Right cardiac atrium (tissue), 5 donors: ENCODE measurements at regions not wholly inside any gene's neighbourhood (a gene's known extent, or its start where the extent isn't known, plus 50 kb on each side); places are given as distances from the start of the nearest gene placed in this dataset.
"Not testable (repeated sequence)": the region's sequence is repeated elsewhere in the genome, so short reads cannot be mapped to it uniquely, and the experiment has no call there.

Experiments
- ATAC-seq, 2 donors: fragments of 200-7000 bp; cut with Tn5 transposase; one replicate each; pipeline versions ENCODE4 v1.8.0 to v1.9.1; 2020; ENCODE audit warnings: moderate library complexity in 2 of 2, mild to moderate bottlenecking in 1 of 2
- DNase-seq, 3 donors: peaks; one replicate each; pipeline ENCODE4 v3.0.0-alpha.2; 2020
- H3K27ac ChIP-seq: one replicate; pipeline ENCODE4 v1.5.1; 2013; ENCODE audit warnings: mild to moderate bottlenecking, low read length, control low read depth, moderate library complexity
- H3K27me3 ChIP-seq: one replicate; pipeline ENCODE4 v1.6.1; 2013; ENCODE audit not compliant: control insufficient read depth, insufficient read depth
- H3K4me1 ChIP-seq: one replicate; pipeline ENCODE4 v1.6.1; 2013; ENCODE audit warnings: low read length; ENCODE audit not compliant: control insufficient read depth, insufficient read depth
- H3K4me3 ChIP-seq: one replicate; pipeline ENCODE4 v1.5.1; 2013; ENCODE audit warnings: low read length, control low read depth
- H3K9me3 ChIP-seq: one replicate; pipeline ENCODE4 v1.6.1; 2013; ENCODE audit warnings: low read length; ENCODE audit not compliant: control insufficient read depth
- WGBS: extraction: QIAGEN DNeasy Blood & Tissue Kit; methylation state at CpG from one replicate; pipeline ENCODE4 v1.1.7; 2013; 5-methylcytosine and 5-hydroxymethylcytosine counted together
- intact Hi-C, 4 donors: fragments of 100-400 bp; cut with DNase I; formaldehyde crosslinking; loops; one replicate each; pipeline versions ENCODE4 v1.11.0 to v1.14.0; 2022 to 2023
- donor health status: healthy with polysubstance abuse.
- donor health status: DM: no; HTN: yes; CAD: no.
- donor health status: DM: no; HTN: no; CAD: no.
- donor health status: DM: no; HTN: yes; CAD: no; lungs with severe emphysema.
- donor health status: DM: yes; HTN: yes; CAD: no.

DNA sequence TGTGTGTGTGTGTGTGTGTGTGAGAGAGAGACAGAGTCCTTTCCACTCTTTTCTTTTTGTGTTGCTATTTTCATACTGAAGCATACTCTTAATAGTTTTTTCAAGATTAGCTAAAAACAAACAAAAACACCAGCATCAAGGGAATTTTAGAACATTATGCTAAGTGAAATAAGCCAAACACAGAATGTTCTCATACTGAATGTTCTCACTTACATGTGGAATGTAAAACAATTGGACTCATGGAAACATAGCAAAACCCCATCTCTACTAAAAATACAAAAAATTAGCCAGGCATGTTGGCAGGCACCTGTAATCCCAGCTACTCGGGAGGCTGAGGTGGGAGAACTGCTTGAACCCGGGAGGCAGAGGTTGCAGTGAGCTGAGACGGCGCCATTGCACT is 193.4 kb downstream of the XPNPEP1 start:
- DNase-seq, ATAC-seq, H3K4me1 ChIP-seq, intact Hi-C loops, H3K27me3 ChIP-seq, H3K4me3 ChIP-seq, H3K27ac ChIP-seq, H3K9me3 ChIP-seq: not testable (repeated sequence)
- WGBS = 67% methylated on average over 4 of the region's 4 CpGs

DNA sequence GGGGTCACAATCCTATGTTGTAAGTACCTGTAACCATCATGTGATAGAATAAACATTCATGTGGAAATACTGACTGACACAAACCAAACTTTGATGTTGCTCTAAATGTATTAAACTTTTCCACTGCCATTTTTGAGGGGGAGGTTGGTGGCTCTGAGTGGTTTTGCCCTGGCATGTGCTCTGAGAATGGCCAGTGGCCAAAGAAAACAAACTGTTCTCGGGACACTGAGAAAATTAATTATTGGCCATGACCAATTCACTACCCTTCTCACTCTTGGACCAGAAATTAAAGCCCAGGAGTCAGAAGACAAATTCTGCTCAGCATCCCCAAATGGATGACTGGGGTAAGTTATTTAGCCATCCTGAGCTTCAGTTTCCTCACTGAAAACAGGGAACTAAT is 195.9 kb downstream of the XPNPEP1 start:
- no peak for ATAC-seq
- H3K4me3 ChIP-seq = no peak overlapping the region
- H3K4me1 ChIP-seq = no peaks in the 10 kb centered on the region
- intact Hi-C loops = no loop called here
- no peaks in the 10 kb centered on the region for H3K9me3 ChIP-seq
- no peak for DNase-seq
- WGBS = 21% methylated on average over 1 of the region's 1 CpG
- no peak overlapping the region for H3K27ac ChIP-seq
- H3K27me3 ChIP-seq = no peaks in the 10 kb centered on the region

DNA sequence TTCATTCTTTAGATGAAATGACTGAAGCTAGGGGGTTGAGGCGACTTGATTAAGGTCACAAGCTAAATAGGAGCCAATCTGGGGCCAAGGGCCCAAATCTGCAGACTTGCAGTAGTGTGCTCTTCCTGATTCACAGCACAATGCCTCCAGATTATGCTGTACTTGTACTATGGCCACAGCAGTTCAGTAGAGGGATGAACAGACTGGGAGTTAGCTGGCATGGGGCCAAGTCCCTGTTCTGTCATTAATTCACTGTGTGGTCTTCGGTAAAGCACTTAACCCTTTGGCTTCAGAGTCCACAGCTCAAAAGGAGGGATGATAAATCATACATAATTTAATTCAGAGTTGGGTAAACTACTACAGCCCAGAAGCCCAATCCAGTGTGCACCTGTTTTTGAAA is 196.8 kb downstream of the XPNPEP1 start:
- no peak overlapping the region for H3K27ac ChIP-seq
- no peaks in the 10 kb centered on the region for H3K27me3 ChIP-seq
- no peaks in the 10 kb centered on the region for H3K4me1 ChIP-seq
- no peaks in the 10 kb centered on the region for H3K9me3 ChIP-seq
- no peak for ATAC-seq
- DNase-seq = no peak
- intact Hi-C loops = no loop called here
- 37% methylated on average over 2 of the region's 2 CpGs for WGBS
- H3K4me3 ChIP-seq = no peak overlapping the region

DNA sequence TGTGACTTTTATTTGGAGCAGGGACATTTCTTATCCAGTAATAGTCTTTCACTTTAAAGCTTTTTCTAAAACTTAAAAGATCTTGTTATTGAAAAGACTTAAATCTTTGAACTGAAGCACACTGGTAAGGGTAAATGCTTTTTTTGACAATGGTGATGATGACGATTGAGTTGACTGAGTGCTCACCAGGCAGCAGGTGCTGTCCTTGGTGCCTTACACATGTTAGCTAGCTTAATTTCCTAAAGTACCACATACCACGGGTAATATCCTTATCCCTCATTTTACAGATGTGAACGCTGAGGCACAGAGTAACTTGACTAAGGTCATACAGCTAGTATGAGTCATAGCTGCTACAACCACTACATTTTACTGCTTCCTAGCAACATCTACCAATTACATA is 200.0 kb downstream of the XPNPEP1 start:
- Histone ChIP-seq H3K27me3 (no peaks in the 10 kb centered on the region), H3K4me3 (no peak overlapping the region), H3K9me3 (no peaks in the 10 kb centered on the region), H3K4me1 (no peaks in the 10 kb centered on the region), H3K27ac (no peak overlapping the region)
- ATAC-seq = no peak
- DNase-seq = no peak
- WGBS = 42% methylated on average over 3 of the region's 3 CpGs
- intact Hi-C loops = no loop called here

DNA sequence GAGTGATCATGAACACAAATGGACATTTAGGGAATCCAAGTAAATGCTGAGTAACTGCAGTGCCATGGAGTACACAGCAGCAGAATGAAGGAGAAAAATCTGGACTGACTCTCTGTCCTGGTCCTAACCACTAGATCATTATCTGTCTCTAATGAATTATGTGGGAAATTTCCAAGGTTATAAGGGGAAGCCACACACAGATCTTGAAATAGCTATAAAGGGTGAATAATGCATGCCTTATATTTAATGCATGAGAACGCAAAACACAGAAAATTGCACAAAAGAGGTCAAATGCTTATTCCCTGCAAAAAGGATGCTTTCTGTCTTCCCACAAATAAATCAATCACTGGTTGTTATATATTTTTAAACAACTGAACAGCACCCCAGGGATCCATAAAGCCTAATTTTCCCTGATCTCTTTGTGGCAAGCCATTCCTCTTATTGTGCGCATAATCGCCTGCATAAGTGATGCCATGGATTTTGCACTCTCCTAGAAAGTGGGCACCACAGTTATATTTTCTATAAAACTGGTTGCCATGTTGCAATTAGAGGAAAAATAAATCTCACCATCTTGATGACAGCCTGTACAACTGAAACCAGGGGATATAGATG is 201.8 kb downstream of the XPNPEP1 start:
- intact Hi-C loops = no loop called here
- no peaks in the 10 kb centered on the region for H3K27me3 ChIP-seq
- no peaks in the 10 kb centered on the region for H3K4me1 ChIP-seq
- H3K9me3 ChIP-seq = no peaks in the 10 kb centered on the region
- ATAC-seq (no peak), DNase-seq (no peak)
- no peak overlapping the region for H3K4me3 ChIP-seq
- WGBS = 92% methylated on average over 3 of the region's 3 CpGs
- no peak overlapping the region for H3K27ac ChIP-seq

DNA sequence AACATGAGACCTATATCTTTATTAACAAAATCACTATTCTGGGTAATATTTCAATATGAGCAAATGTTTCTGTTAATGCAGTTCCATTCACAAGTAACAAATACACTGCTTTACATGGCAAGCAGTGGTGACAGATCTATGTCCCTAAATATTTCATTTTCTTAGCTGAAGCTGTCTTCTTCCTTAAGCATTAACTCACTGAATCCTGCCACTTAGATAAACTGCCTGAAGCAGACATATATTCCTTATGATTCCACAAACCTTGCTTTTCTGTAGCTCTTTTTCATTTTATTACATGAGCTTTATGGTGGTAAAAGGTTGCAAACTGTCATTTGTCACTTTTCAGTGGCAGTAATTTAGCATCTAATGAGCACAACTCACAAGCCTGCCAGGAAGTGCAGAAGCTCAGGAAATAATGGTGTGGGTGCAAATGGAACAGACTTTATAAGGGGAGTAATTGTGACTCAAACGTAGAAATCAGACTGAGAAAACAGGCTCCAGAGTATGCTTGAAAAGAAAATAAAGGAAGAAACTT is 217.2 kb downstream of the XPNPEP1 start:
- intact Hi-C loops = no loop called here
- no peaks in the 10 kb centered on the region for H3K4me1 ChIP-seq
- no peak overlapping the region for H3K27ac ChIP-seq
- no peaks in the 10 kb centered on the region for H3K9me3 ChIP-seq
- H3K27me3 ChIP-seq = no peaks in the 10 kb centered on the region
- 47% methylated on average over 1 of the region's 1 CpG for WGBS
- DNase-seq = no peak
- H3K4me3 ChIP-seq = no peak overlapping the region
- no peak for ATAC-seq

DNA sequence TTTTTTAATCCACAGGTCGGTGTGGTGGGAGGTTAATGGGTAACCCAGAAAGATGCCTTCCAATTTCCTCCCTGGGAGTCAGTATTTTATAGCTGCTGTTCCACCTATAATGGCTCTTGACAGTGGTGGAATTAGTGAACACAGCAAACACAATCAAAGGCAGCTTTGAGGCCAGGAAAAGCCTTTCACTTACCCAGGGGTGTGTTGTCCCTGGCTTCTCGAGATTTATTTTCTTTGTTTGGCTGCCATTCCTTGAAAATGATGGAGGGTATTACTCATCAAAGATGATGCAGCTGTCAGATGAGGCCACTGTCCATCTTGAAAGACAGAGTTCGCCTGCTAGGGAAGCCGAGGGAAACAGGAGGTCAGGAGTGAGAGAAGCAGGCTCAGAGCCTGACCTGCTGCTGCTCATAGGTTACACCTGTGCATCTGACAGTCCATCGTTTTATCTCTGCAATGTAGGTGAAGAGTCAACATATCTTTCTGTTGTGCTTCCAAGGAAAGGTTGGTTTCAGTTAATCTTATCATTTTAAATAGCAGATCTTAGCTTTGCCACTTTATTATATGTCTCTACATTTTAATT is 221.6 kb downstream of the XPNPEP1 start:
- intact Hi-C loops = no loop called here
- WGBS = 68% methylated on average over 5 of the region's 5 CpGs

DNA sequence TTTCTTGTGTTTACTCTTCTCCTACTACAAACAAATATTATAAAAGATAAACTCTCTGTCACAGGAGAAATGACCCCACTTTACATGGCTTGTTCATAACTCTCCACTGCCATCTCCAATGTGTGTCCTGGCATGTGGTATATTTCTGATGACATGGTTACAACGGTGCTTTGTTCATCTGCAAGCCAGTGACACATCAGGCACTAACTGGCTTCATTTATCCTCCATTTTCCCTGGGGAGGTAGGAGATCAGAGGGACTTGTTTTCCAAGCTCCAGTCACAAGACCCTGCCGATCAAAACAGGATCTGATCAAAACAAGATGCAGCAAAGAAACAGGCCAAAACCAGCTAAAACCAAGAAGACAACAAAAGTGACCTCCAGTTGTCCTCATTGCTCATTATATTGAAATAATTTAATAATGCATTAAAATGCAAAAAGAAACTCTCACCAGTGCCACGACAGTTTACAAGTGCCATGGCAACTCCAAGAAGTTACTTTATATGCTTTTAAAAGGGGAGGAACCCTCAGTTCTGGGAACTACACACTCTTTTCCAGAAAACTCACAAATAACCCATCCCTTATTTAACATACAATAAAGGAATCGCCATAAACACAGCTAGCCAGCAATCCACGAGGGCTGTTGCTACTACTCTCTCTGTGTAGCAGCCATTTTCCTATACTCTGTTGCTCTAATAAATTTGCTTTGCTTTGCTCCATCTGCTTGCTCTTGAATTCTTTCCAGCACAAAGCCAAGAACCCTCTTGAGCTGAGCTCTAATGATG is 224.2 kb downstream of the XPNPEP1 start:
- intact Hi-C loops = no loop called here
- H3K4me1 ChIP-seq = no peaks in the 10 kb centered on the region
- no peaks in the 10 kb centered on the region for H3K27me3 ChIP-seq
- H3K4me3 ChIP-seq = no peak overlapping the region
- H3K27ac ChIP-seq = no peak overlapping the region
- ATAC-seq (no peak), DNase-seq (no peak)
- 70% methylated on average over 5 of the region's 5 CpGs for WGBS
- no peaks in the 10 kb centered on the region for H3K9me3 ChIP-seq

More for the DNA sequence above, 221.6 kb downstream of the XPNPEP1 start:
- Histone ChIP-seq H3K4me1 (no peaks in the 10 kb centered on the region), H3K4me3 (no peak overlapping the region), H3K27ac (no peak overlapping the region), H3K27me3 (no peaks in the 10 kb centered on the region), H3K9me3 (no peaks in the 10 kb centered on the region)
- ATAC-seq (no peak), DNase-seq (no peak)

DNA sequence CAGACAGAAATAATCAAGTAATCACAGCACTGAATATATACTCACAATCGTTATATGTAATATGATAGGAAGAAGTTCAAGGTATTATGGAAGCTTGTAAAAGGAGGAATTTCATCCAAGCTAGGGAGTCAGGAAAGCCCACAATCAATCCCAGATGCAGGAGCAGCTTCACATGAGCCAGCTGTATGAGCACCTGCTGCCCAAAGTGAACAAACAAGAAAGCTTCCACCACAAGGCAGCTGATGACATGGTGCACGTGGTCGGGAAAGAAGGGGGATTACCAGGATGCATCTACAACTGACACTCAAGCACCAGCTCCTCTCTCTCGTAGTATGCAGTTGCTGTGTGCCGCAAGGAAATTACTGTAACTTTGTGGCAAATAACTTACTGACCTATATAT is 225.2 kb downstream of the XPNPEP1 start:
- intact Hi-C loops = no loop called here
- Histone ChIP-seq H3K27me3 (no peaks in the 10 kb centered on the region), H3K27ac (no peak overlapping the region), H3K9me3 (no peaks in the 10 kb centered on the region), H3K4me1 (no peaks in the 10 kb centered on the region), H3K4me3 (no peak overlapping the region)
- 74% methylated on average over 5 of the region's 5 CpGs for WGBS
- DNase-seq = no peak
- no peak for ATAC-seq

DNA sequence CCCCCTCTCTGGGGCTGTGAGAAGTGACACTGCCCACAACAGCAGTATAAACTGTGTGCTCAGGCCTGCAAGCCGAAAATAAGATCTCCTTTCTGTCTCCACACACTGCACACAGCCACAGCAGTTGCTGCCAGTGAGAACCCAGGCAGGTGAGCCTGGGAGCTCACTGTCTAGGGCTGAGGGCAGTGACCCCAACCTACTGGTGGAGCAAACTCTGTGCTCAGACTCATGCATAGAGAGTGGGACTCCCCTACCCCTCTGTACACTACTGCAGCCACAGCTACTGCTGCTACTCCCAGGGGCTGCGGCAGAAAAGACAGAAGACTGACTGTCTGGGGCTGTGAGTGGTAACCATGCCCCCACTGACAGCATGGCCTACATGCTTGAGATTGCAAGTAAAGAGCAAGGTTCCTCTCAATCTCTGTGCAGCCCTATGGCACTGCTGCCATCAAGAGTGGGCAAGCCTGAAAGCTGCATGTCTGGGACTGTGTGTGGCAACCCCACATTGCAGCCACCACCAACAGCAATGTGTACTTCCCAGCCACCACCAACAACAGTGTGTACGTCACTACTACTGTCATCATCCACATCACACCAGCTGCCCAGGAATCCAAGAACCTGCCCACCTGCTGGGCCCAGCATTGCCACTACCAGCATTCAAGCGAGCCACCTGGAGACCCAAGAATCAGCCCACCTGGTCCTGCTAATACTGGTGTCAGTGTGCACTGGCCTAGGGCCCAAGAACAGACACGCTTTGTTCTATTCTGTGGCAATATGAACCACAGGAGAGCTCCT is 226.1 kb downstream of the XPNPEP1 start:
- 75% methylated on average over 5 of the region's 5 CpGs for WGBS
- DNase-seq = no peak
- no peaks in the 10 kb centered on the region for H3K27me3 ChIP-seq
- no peaks in the 10 kb centered on the region for H3K9me3 ChIP-seq
- peak in 1 of 2 donors; percentile 43 for ATAC-seq
- H3K27ac ChIP-seq = no peak overlapping the region
- H3K4me1 ChIP-seq = no peaks in the 10 kb centered on the region
- H3K4me3 ChIP-seq = no peak overlapping the region
- intact Hi-C loops = no loop called here

DNA sequence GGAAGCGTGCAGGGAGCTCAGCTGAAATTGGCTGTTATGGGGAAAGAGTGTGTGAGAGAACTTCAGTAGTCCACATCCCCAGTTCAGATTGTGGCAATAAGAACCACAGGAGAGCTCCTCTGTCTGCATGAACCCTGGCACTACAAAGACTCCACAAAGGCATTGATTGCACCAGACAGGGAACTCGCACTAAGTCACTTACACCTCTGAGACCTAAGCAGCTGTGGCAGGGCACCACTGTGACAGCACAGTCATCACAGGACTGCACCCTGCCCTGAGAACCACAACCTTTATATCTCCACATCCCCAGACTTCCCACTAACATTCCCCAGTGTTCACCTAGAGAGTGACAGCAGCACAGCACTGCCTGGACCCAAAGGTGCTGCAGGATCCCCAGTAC is 226.8 kb downstream of the XPNPEP1 start:
- intact Hi-C loops = no loop called here
- WGBS = 79% methylated on average over 2 of the region's 2 CpGs

More for the DNA sequence above, 226.8 kb downstream of the XPNPEP1 start:
- no peaks in the 10 kb centered on the region for H3K27me3 ChIP-seq
- no peak overlapping the region for H3K4me3 ChIP-seq
- ATAC-seq = no peak
- H3K27ac ChIP-seq = no peak overlapping the region
- no peaks in the 10 kb centered on the region for H3K9me3 ChIP-seq
- no peak for DNase-seq
- H3K4me1 ChIP-seq = no peaks in the 10 kb centered on the region
